ENCODE measurements at regions not wholly inside any gene's neighbourhood (a gene's known extent, or its start where the extent isn't known, plus 50 kb on each side); places are given as distances from the start of the nearest gene placed in this dataset.
"Not testable (repeated sequence)": the region's sequence is repeated elsewhere in the genome, so short reads cannot be mapped to it uniquely, and the experiment has no call there.

DNA sequence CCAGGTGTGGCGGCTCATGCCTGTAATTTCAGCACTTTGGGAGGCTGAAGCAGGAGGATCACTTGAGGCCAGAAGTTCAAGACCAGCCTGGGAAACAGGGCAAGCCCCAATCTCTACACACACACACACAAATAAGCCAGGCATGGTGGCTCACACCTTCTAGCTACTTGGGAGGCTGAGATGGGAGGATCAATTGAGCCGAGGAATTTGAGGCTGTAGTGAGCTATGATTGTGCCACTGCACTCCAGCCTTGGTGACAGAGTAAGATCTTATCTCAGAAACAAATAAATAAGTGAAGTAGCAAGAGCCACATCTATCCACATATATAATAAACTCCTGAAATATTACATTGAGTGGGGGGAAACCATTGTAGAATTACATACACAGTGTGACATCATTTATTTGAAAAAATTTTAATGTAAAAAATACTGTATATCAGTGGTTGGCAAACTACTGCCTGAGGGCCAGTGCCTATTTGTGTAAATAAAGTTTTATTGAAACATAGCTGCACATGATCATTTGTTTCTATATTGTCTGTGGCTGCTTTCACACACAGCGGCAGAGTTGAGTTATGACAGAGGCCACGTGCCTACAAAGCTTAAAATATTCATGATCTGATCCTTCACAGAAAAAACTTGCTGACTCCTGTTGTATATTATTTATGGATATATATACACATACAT, 54.7 kb upstream of the ARHGEF7 start:
- no peak overlapping the region for H3K4me2 ChIP-seq (ENCODE audit: insufficient read depth, low read length)
- H3K27me3 ChIP-seq (ENCODE audit: insufficient read depth, low read length), result peaks cover 11% of the 10 kb centered on the region
- no peak overlapping the region for H2AFZ ChIP-seq (ENCODE audit: low read length)
- H3K4me3 ChIP-seq (ENCODE audit: insufficient read depth, low read length), result no peak overlapping the region
- H3K27ac ChIP-seq (ENCODE audit: low read depth, low read length), result no peak overlapping the region
- DNase-seq (ENCODE audit: insufficient read length, low spot score, missing footprints), result no peak
- no peaks in the 10 kb centered on the region for H3K36me3 ChIP-seq (ENCODE audit: insufficient read depth, low read length)
- TF ChIP-seq, protein P1, sequence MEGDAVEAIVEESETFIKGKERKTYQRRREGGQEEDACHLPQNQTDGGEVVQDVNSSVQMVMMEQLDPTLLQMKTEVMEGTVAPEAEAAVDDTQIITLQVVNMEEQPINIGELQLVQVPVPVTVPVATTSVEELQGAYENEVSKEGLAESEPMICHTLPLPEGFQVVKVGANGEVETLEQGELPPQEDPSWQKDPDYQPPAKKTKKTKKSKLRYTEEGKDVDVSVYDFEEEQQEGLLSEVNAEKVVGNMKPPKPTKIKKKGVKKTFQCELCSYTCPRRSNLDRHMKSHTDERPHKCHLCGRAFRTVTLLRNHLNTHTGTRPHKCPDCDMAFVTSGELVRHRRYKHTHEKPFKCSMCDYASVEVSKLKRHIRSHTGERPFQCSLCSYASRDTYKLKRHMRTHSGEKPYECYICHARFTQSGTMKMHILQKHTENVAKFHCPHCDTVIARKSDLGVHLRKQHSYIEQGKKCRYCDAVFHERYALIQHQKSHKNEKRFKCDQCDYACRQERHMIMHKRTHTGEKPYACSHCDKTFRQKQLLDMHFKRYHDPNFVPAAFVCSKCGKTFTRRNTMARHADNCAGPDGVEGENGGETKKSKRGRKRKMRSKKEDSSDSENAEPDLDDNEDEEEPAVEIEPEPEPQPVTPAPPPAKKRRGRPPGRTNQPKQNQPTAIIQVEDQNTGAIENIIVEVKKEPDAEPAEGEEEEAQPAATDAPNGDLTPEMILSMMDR (IDR thresholded peaks at IDR 0.05; ENCODE audit: extremely low read depth, low read depth, low read length), result no peak
- H3K4me1 ChIP-seq (ENCODE audit: insufficient read depth, low read length), result no peaks in the 10 kb centered on the region
- no peaks in the 10 kb centered on the region for H3K79me2 ChIP-seq (ENCODE audit: insufficient read depth, low read length)
- H4K20me1 ChIP-seq (ENCODE audit: insufficient read depth, low read length), result no peaks in the 10 kb centered on the region
- H3K9me3 ChIP-seq (ENCODE audit: low read depth, low read length), result no peaks in the 10 kb centered on the region

DNA sequence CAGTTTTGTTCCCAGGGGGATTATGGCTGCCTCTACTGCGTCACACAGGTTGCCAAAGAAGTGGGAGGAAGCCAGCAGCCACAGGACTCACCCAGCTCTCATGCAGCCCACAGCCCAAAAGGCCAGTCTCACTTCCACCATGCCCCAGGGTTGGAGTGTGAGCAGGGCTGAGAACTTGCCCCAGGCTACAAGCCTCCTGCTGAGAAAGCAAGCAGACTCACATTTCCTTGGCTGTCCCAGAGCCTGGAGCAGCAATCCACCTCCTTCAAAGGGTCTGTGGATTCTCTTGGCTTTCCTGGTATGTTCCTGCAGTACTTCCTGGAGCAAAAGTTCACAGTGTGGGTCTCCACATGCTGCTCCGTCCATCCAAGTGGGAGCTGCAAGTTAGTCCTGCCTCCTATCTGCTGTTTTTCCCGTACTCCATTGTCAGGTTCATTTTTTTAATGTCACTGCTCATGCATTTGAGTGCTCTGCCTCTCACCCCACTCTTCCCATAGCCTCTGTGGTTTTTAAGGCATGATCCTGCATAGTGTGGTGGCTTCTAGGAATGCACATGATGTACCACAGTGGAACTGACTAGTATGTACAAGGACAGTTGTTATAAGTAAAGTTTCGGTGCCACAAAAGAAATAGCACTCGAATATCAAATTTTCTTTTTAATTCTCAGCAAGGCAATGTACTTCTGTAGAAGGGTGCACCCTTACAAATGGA, 56.2 kb upstream of the ARHGEF7 start:
- TF ChIP-seq, protein P1 (IDR thresholded peaks at IDR 0.05; ENCODE audit: extremely low read depth, low read depth, low read length), result no peak
- H3K27me3 ChIP-seq (ENCODE audit: insufficient read depth, low read length), result peaks cover 2% of the 10 kb centered on the region
- H3K4me1 ChIP-seq (ENCODE audit: insufficient read depth, low read length), result no peaks in the 10 kb centered on the region
- DNase-seq (ENCODE audit: insufficient read length, low spot score, missing footprints), result no peak
- no peaks in the 10 kb centered on the region for H3K36me3 ChIP-seq (ENCODE audit: insufficient read depth, low read length)
- no peaks in the 10 kb centered on the region for H3K79me2 ChIP-seq (ENCODE audit: insufficient read depth, low read length)
- no peak overlapping the region for H3K4me2 ChIP-seq (ENCODE audit: insufficient read depth, low read length)
- H3K9me3 ChIP-seq (ENCODE audit: low read depth, low read length), result no peaks in the 10 kb centered on the region
- H3K27ac ChIP-seq (ENCODE audit: low read depth, low read length), result no peak overlapping the region
- no peak overlapping the region for H3K4me3 ChIP-seq (ENCODE audit: insufficient read depth, low read length)
- no peak overlapping the region for H2AFZ ChIP-seq (ENCODE audit: low read length)
- H4K20me1 ChIP-seq (ENCODE audit: insufficient read depth, low read length), result no peaks in the 10 kb centered on the region

DNA sequence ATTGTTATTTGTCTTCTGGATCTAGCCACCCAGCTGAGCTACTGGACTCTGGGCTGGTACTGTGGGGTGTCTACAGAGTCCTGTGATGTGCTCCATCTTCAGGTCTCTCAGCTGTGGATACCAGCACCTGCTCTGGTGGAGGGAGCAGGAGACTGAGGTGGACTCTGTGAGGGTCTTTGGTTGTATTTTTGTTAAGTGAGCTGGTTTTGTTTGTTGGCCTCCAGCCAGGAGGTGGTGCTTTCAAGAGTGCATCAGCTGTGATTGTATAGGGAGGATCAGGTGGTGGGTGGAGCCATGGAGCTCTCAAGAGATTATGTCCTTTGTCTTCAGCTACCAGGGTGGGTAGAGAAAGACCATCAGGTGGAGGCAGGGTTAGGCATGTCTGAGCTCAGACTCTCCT, 56.8 kb upstream of the ARHGEF7 start:
- H3K9me3 ChIP-seq (ENCODE audit: low read depth, low read length); H3K4me2 ChIP-seq (ENCODE audit: insufficient read depth, low read length); H3K4me3 ChIP-seq (ENCODE audit: insufficient read depth, low read length); H3K27me3 ChIP-seq (ENCODE audit: insufficient read depth, low read length); DNase-seq (ENCODE audit: insufficient read length, low spot score, missing footprints); H3K79me2 ChIP-seq (ENCODE audit: insufficient read depth, low read length); H3K27ac ChIP-seq (ENCODE audit: low read depth, low read length); H4K20me1 ChIP-seq (ENCODE audit: insufficient read depth, low read length); H2AFZ ChIP-seq (ENCODE audit: low read length); H3K4me1 ChIP-seq (ENCODE audit: insufficient read depth, low read length); H3K36me3 ChIP-seq (ENCODE audit: insufficient read depth, low read length): not testable (repeated sequence)

DNA sequence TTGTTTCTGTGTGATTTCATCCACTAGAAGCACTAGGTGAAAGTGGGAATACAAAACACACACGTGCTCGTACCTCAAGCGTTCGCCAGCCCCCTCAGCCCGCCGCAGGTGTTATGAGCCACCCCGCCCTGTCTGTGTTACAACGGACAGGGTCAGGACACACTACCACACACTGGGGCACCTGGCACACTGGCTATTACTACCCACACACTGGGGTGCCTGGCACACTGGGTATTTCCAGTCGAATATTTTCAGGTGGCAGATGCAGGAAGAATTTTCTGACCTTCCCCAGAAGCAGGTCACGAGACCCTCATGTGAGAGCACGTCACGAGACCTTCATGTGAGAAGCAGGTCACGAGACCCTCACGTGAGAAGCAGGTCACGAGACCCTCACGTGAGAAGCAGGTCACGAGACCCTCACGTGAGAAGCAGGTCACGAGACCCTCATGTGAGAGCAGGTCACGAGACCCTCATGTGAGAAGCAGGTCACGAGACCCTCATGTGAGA, 63.3 kb upstream of the ARHGEF7 start:
- H4K20me1 ChIP-seq (ENCODE audit: insufficient read depth, low read length); DNase-seq (ENCODE audit: insufficient read length, low spot score, missing footprints); H3K27me3 ChIP-seq (ENCODE audit: insufficient read depth, low read length); H3K4me2 ChIP-seq (ENCODE audit: insufficient read depth, low read length); H3K79me2 ChIP-seq (ENCODE audit: insufficient read depth, low read length); H3K9me3 ChIP-seq (ENCODE audit: low read depth, low read length); H3K36me3 ChIP-seq (ENCODE audit: insufficient read depth, low read length); H3K4me3 ChIP-seq (ENCODE audit: insufficient read depth, low read length); H3K4me1 ChIP-seq (ENCODE audit: insufficient read depth, low read length); H3K27ac ChIP-seq (ENCODE audit: low read depth, low read length); H2AFZ ChIP-seq (ENCODE audit: low read length): not testable (repeated sequence)

All from osteoblast (primary cell).